GM21723 (cell line): ENCODE measurements at regions not wholly inside any gene's neighbourhood (a gene's known extent, or its start where the extent isn't known, plus 50 kb on each side); places are given as distances from the start of the nearest gene placed in this dataset.

Source experiments
- ATAC-seq: cut with Tn5 transposase; IDR thresholded peaks from one replicate; pipeline ENCODE4 v1.9.1; 2021; ENCODE audit warnings: mild to moderate bottlenecking, moderate library complexity; ENCODE audit not compliant: unreplicated experiment

DNA sequence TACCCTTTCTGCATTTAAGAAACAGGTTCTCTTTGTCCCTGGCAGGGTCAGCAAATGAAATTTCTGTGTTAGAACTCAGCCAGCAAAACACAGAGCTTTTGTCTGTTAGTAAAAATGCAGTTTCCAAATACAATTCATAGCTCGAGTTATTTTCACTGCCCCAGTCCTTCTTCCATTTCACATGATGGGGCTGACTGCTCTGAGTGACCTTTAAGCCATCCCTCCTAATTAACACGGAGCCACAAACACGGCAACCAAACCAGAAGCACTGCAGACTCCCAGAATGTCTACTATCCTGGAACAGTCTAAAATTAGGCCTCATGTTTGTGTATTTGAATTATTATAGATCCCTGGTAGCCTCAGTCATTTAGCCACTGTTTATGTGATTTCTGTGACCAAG lies 99.1 kb upstream of the RGS4 start:
- no peak for ATAC-seq

DNA sequence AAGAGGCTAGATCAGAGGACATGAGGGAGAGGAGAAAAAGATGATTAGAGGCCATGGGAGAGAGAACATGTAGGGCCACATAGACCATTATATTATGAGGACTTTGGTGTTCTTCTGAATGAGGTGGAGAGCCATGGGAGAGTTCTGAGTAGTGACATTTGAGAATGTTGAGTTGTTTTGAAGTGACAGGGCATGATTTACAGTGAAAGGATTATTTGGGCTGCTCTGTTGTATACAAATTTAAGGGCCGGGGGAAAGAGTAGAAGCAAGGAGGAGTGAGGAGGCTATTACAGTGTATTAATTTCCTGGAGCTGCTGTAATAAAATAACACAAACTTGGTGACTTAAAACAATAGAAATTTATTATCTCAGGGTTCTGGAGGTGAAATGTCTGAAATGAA lies 102.5 kb upstream of the RGS4 start:
- ATAC-seq = no peak

DNA sequence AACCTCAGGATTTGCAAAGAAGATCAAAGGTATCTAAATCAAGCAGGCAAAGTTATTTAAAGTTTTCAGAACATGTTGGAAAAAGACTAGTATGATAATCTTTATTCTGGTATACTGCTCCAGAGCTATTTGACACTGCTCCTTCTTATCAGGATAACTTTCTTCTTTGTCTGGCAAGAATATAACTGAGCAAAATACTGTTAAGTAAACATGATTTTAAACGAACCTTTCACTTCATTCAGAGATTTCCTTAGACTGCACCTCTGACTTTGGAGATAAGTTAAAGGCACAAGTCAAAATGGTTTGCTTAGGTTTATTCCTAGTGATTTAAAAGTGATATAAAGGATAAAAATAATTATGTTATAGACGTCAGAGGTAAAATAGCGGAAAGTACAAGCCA lies 103.9 kb upstream of the CCDC190 start:
- no peak for ATAC-seq

DNA sequence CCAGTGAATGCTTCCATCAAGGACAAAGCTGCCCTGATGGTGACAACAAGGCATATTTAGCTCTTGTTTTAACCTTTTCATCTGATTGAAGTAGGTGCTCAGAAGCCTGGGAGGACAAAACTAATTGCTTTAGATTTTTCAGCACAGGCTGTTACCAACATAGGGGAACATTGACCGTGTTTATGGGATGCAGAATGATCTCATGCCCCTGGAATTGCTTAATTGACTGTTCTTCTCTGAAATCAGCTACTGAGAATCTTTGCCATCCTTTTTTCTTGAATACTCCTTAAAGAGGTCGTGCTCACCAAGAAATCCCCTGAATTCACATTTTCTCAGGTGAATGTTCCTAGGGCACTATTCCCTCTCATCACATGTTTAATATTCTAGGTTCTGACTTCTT lies 95.9 kb upstream of the CCDC190 start:
- no peak for ATAC-seq

DNA sequence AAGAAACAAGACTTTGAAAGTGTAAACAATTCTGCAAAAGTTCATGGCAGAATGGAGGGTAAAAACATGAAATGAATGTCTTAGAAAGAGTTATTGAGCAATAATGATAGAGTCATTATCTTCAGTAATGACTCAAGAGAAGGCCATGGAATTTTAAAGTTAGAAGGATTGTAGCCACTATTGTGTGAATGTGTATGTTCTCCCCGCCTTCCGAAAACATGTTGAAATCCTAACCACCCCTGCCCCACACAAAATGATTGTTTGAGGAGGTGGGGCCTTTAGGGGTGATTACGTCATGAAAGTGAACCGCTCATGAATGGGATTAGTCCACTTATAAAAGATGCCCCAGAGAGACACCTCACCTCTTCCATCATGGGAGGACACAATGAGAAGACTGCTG lies 93.8 kb upstream of the CCDC190 start:
- no peak for ATAC-seq

DNA sequence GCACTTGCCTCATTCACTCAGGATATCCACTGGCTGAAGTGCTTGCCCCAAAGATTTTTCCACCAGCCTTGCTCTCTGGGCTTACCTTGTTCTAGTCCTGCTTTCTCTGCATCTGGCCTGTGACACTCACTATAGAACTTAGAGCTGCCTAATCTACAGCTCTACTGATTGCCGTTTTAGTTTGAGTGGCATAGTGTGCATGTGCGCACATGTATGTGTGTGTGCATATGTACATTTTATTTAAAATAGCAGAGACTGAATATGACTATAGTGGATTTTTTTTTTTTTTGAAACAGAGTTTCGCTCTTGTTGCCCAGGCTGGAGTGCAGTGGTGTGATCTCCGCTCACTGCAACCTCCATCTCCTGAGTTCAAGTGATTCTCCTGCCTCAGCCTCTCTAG lies 92.0 kb upstream of the CCDC190 start:
- ATAC-seq = no peak

DNA sequence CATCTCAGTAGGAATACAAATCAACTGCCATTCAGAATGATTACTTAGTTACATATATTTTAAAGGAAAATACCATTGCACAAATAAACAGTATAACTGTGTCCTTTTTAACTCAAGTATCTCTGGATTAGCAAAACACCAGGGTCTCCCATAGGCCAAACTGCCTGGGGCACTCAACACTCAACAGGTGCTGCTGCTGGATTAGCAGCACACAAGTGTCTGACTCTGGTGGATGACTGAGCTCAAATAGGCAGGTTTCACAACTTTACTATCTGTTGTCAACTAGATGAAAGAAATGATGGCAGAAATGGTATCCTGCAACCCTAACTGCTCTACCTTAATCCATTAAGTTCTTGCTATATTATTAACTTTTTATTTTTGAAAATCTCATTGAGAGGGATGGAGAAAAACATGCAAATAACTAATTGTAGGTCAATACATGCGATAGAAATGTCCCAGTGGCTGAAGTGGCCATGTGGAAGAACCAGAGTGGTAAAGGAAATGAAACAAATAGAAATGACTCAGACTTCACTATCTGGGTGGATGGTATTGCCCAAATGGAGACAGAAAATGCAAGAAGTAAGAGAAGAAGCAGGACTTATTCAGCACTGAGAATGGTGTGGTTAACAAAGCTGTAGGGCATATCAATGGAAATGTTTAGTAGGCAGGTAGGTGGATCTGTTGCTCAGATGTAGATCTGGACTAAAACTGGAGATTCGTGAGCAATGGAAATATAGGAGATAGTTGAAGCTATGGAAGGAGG lies 90.8 kb upstream of the CCDC190 start:
- ATAC-seq = peak; percentile 95

DNA sequence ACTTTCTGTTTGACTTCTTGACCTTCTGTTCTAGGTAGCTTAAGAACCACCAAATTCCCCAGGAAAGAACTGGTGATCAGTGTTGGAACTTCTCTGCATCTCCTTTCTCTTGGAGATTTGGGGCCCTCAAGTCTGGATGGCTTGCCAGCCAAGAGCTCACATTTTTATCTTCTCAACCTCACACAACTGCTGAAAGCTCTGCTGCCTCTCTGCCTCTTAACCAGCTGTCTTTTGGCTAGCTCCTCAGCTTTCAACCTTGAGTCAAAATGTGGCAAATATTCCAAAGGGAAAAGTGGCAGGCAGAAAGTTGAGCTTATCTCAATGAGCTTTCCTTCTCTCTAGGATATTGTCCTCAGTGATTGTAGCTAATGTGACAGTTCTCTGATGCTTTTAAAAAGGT lies 89.2 kb upstream of the CCDC190 start:
- ATAC-seq = no peak

DNA sequence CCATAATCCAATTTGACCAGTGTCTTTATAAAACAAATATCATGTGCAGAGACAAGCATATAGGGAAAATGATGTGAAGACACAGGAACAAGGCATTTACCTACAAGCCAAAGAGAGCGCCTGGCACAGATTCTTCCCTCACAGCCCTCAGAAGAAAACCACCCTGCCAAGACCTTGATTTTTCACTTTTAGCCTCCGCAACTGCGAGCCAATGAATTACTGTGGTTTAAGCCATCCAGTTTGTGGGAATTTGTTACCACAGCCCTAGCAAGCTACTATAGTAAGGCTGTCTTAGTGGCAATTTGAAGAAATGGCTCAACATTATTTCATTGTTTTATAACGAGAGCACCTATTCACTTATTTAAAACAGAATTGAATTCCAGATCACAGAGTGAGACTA lies 85.7 kb upstream of the CCDC190 start:
- ATAC-seq = no peak

DNA sequence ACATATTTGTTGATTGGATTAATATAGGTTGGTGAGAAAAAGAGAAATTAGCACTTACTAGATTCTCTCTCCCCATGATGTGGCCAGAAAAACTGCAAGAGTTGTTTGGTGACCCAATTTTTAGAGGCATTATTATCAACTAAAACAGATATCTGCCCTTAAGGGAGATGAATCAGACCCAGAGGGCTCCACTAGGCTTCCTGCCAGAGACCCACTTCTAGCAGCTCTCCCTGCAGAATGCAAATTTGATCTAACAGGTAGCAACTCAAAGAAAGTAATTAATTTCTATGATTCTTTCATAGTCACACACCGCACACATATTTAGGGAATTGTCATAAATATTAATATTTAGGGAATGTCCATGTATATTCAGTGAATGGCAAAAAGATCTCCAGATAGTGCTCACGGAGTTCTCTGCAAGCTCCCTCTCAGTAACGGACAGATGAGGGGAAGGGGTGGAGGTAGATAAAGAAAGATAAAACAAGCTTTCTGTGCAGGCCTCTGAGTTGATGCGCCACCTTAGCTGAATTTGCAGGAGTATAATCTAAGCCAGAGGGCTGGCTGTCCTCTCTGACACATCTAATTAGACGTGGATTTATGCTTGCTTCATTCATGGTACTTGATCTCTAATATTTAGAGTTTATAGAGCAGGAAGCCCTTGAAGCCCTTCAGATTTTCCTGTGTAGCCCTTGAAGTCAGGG lies 84.1 kb upstream of the CCDC190 start:
- no peak for ATAC-seq

DNA sequence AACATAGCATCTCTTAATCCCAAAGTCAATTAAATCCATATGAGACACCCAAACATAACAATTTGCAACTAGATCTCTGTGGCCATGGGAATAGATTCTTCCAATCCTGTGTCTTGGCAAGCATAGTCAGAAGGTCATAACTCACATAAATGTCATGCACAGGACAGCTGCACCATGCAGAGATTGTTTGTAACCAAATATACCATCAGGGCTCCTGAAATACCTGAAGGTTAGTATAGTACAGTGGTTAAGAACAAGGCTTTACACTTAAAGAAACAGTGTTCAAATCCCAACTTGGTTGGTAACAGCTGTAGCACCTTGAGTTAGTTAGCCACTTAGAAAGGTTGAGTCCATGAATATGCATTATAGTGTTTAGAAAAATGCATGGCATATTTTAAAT lies 82.6 kb upstream of the CCDC190 start:
- no peak for ATAC-seq

DNA sequence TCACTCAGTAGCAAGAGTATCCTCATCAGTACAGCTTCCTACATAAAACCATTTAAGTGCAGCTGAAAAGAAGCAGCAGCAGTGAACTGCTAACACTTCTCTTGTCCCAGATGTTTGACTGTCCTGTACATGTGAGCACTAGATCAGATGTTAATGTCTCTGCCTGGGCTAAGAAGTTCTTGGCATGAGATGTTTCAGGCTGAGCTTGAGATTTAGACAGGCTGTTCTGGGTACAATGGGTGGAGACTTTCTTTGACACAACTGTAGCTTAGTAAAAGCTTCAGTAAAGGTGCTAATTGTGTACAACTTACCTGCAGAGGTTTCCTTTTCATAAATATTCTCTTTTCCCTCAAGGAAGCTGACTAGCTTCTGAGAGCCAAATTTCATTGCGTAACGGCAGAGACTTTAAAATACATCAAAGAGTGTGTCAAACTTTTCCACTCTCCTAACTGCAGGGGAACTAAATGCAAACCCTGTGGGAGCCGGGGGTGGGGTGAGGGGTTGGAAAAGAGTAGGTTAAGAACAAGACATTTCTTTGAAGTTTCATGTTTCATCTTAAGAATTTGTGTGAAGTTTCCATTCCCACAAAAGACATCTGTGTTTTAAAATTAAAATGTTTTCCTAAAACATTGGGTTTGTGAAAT lies 82.1 kb upstream of the CCDC190 start:
- no peak for ATAC-seq

DNA sequence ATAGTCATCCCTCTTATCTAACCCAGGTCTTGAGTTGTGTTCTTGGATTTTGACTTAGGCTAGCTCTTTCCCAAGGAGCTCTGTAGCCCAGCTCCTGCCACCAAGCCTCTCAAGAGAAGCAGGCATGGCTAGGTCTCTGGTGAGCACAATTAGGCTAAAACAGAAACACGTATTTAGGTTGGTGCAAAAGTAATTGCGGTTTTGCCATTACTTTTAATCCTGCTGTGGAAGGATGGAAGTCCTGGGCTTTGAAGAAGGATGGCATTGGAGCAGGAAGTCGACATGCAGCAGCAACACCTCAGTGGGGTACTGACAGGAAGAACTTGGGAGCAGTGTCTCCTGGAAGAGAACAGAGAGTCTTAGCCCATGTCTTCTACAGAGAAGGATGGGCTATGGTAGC lies 80.0 kb upstream of the CCDC190 start:
- ATAC-seq = no peak

DNA sequence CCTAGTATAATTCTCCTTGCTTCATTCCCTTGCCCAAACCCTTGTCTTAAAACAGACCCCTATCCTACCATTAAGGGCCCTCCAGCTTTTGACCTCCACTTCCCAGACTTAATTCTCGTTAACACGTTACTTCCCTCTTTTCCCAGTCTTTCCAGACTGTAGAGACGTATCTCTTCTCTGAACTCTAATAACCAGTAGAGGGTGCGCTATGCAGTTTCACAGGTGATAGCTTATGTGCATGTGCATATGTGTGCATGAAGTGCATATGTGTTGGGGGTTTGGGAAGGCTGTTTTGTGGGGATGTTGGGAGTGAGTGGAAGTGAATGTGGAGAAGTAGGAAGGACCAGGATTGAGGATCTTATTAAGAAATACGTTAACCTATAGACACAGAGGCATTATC lies 78.1 kb upstream of the CCDC190 start:
- no peak for ATAC-seq

DNA sequence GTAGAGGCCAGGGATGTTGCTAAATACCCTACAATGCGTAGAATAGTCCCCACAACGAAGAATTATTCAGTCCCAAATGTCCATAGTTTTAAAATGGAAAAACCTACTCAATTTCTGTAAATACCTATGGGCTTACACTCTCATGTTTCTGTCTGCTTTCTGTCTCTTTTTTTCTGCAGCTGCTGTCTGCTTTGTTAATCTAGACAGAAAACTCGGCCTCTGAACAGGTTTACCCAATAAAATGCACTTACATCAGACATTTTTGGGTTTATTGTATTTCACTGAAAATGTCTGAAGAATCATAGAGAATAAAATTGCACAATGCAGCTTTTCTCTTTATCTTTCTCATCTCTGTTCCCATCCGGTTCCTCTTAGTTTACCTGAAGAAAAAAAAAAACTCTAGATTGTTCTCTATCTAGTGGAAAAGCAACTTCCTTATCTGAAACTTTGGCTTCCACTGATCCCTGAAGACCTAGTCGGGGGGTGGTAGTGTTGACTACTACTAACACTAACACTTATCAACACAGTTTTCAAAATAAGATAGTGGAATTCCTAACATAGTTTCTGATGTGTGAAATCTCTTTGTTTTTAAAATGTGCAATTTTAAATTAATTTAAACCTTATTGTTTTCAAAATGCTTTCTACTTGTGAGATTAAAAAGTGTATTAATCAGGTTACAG lies 76.9 kb upstream of the CCDC190 start:
- ATAC-seq = no peak

DNA sequence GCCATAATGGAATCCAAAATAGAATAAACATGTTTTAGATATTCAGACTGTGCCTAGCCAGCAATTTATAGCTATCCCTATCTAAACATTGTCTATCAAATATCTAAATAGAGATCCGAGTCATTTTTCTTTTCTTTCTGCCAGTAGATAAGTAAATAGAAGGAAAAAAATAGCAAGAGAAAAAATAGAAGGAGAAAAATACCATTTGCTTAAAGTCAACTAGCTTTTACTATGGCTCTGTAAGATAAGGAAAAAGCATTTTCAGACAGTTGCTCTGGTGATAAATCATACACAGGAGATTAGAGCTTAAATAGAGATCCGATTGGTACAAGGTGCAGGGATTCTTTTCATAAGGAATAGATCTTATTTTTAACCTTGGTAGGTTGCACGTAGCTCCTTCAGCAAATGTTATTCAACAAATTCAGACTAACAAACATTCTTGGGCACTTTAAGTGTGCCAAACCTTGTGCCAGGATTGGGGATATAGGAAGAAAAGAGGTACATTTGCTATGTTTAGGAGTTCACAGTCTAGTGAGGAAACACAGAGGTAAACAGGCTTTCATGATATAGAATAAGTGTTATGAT lies 70.1 kb upstream of the CCDC190 start:
- no peak for ATAC-seq

DNA sequence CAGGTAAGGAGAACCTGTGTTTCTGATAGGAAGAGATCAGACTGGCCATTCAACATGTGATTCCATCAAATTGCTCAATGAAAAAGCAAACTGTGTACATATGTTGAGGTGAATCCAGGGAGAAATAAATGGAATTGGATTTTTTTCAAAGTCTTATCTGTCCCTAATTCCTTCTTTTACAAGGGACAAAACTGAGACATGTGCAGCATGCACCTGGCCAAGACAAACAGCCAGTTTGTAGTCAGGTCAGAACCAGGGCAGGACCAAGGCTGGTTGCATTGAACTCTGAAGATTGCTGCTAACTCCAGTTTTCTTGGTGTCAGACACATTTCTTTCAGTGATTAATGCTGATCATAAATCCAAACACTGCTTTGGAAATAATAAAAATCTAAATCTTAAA lies 69.6 kb upstream of the CCDC190 start:
- ATAC-seq = no peak

DNA sequence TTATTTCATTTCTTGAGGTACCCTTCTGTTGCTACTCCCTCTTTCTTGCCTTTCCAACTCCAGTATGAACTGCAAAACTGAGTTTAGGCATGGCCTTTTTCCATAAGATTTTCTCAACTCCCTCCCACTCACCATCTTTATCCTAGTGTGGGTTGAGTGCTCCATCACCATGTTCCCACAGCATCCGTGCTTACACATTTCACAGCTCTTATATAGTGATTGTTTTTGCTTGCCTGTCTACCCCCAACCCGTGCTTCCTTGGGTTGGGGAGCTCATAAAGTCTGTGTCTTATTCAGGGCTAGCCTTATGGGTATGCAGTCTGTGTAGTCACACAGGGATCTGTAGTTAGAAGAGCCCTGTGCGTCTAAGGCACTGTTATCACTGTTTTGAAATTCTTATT lies 68.2 kb upstream of the CCDC190 start:
- ATAC-seq = no peak

DNA sequence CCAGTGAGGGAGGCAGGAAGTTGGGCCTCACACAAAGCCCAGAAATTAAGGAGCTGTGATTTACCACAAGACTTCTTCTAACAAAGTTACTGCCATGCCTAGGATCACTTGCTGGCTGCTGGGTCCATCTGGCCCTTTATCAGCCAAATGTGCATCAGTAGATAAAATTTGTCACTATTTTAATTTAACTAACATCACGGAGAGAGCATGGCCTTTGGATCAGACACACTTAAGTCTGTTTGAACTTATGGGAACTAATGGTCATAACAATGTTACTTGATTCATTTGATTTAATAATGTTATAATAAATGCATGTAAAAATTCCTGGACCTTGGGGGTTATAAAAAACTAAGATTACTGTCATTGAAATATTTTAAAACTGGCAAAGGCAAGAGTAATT lies 67.2 kb upstream of the CCDC190 start:
- no peak for ATAC-seq

DNA sequence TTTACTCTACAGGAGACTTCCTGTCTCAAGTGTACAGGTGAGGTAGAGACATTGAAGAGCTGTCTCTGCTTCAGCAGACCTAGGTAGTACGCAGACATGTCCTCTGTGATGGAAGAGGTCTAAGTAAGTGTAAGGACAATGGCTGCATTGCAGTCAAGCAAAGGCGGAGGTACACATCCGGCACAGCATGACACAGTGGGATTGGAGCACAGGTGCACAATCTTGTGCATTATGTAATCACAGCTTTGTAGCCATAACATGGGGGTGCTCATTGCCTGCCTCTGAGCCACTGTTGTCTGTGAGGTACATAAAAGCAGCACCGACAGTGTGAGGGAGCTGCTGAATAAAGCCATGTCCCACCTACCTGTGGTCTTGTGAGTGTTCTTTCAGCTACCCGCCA lies 66.4 kb upstream of the CCDC190 start:
- no peak for ATAC-seq

DNA sequence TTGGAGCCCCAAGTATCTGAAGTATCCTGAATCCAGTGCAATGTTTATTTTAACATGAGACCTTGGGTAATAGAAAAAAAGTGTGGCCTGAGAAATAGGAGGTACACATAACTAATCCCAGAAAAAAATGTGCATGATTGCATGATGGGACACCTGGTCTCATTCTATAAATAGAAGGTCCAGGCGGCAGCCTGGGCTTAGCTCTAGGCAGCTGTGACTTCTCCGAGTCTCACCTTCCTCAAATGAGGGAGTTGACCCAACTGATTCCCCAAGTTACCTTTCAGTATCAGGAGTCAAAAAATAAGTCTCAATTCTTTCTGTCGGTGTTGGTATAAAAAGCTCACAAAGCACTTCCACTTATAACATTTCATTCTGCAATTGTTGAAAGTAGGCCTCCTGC lies 65.9 kb upstream of the CCDC190 start:
- no peak for ATAC-seq
